ENCODE measurements at regions not wholly inside any gene's neighbourhood (a gene's known extent, or its start where the extent isn't known, plus 50 kb on each side); places are given as distances from the start of the nearest gene placed in this dataset.

- H3K36me3 Mint-ChIP-seq (ENCODE audit: insufficient read depth) = no peaks in the 10 kb centered on the region
- H3K9me3 Mint-ChIP-seq = no peaks in the 10 kb centered on the region
- H3K27ac Mint-ChIP-seq = no peak overlapping the region
- peaks cover 26 to 57% of the 10 kb centered on the region in 2 donors for H3K27me3 Mint-ChIP-seq
- DNase-seq (no peak), ATAC-seq (replicated peaks) (no peak)
- H3K4me1 Mint-ChIP-seq (ENCODE audit: low read depth in 2 of 2) = peaks cover 0 to 3% of the 10 kb centered on the region in 2 donors
- H3K4me3 Mint-ChIP-seq = no peak overlapping the region
Measured at GRCh38 chr10:15444105-15445005, 73.3 kb upstream of the FAM171A1 start.

DNA sequence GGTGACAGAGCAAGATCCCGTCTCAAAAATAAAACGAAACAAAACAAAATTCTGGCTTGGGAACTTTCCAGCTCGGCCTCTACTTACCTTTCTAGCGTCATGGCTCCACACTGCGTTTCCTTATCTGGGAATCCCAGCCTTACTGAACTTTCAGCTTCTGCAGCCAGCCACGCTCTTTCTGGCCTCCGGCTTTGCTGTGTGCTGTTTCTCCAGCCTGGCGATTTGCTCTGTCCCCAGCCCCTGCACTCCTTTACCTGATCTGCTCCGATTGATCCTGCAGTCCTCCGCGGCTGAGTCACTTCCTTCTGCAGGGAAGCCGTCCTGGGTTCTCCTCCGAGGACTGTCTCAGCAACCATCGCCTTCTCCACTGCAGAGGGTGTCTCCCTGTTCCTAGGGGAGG lies 71.0 kb upstream of the FAM171A1 start:
- H3K36me3 Mint-ChIP-seq (ENCODE audit: insufficient read depth) = no peaks in the 10 kb centered on the region
- H3K4me1 Mint-ChIP-seq (ENCODE audit: low read depth in 2 of 2) = peaks cover 0 to 3% of the 10 kb centered on the region in 2 donors
- H3K9me3 Mint-ChIP-seq = no peaks in the 10 kb centered on the region
- DNase-seq (no peak), ATAC-seq (replicated peaks) (no peak)
- H3K4me3 Mint-ChIP-seq = no peak overlapping the region
- H3K27ac Mint-ChIP-seq = no peak overlapping the region
- H3K27me3 Mint-ChIP-seq = peaks cover 19 to 53% of the 10 kb centered on the region in 2 donors

DNA sequence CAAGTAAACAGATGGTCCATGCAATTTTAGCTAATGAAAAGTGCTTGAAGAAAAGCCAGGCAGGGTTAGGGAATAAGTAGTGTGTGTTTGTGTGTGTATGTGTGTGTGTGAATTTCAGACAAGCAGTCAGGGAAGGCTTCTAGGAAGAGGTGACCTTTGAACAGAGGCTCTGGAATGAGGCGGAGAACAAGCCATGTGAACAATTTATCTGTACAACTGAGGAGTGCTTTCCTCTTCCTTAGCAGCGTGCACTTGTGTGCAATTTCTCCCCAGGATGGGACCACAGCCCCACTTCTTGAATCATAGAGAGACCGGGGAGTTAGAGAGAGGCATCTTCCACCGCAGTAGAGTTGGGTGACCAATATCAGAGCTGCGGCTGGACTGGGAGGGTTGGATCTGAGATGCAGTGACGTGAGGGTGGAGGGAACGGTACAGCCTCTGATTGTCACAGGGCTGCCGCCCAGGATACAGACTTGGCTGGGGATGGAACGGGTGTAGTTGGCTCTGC lies 69.2 kb upstream of the FAM171A1 start:
- Mint-ChIP-seq H3K9me3 (no peaks in the 10 kb centered on the region), H3K36me3 (ENCODE audit: insufficient read depth) (no peaks in the 10 kb centered on the region), H3K27ac (no peak overlapping the region), H3K4me1 (ENCODE audit: low read depth in 2 of 2) (peaks cover 0 to 3% of the 10 kb centered on the region in 2 donors), H3K4me3 (no peak overlapping the region), H3K27me3 (peaks cover 19 to 50% of the 10 kb centered on the region in 2 donors)
- ATAC-seq (replicated peaks) = no peak
- DNase-seq = no peak

DNA sequence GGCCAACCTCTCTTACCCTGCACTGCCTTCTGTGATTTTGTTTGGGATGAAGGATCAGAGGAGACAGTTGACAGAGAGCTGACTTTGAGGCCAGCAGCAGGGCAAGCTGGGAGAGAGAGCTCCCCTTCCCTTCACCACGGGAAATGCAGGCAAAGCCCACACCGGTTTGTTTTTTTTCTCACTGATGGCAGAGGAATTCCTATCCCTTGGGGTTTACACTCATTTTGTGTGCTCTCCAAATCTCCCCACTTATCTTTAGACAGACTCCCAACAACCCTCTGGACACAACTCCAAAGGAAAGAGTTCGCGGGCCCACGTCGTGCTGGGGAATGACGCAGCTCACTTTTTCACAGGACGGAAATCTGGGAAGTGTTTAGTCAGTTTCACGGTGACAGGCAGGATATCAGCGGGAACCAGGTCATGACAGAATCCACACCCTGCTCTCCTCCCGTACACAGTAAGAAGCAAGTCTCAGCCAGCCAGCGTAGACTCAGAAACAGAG lies 68.3 kb upstream of the FAM171A1 start:
- Mint-ChIP-seq H3K4me3 (no peak overlapping the region), H3K27me3 (peaks cover 20 to 50% of the 10 kb centered on the region in 2 donors), H3K9me3 (no peaks in the 10 kb centered on the region), H3K36me3 (ENCODE audit: insufficient read depth) (no peaks in the 10 kb centered on the region), H3K27ac (no peak overlapping the region), H3K4me1 (ENCODE audit: low read depth in 2 of 2) (peaks cover 0 to 7% of the 10 kb centered on the region in 2 donors)
- DNase-seq (no peak), ATAC-seq (replicated peaks) (no peak)

- no peak for DNase-seq
- Mint-ChIP-seq H3K27ac (no peak overlapping the region), H3K27me3 (peaks cover 35 to 42% of the 10 kb centered on the region in 2 donors), H3K36me3 (ENCODE audit: insufficient read depth) (peaks cover 3% of the 10 kb centered on the region), H3K9me3 (no peaks in the 10 kb centered on the region), H3K4me3 (no peak overlapping the region), H3K4me1 (ENCODE audit: low read depth in 2 of 2) (peaks cover 6 to 13% of the 10 kb centered on the region in 2 donors)
- no peak for ATAC-seq (replicated peaks)
Measured at GRCh38 chr10:15436696-15437095, 65.6 kb upstream of the FAM171A1 start.

- H3K4me1 Mint-ChIP-seq (ENCODE audit: low read depth in 2 of 2) = peaks cover 6 to 10% of the 10 kb centered on the region in 2 donors
- no peaks in the 10 kb centered on the region for H3K9me3 Mint-ChIP-seq
- H3K4me3 Mint-ChIP-seq = peak overlapping the region; percentile 78 to 79
- H3K36me3 Mint-ChIP-seq (ENCODE audit: insufficient read depth) = peaks cover 3% of the 10 kb centered on the region
- H3K27me3 Mint-ChIP-seq = peaks cover 26 to 29% of the 10 kb centered on the region in 2 donors
- DNase-seq = peak; percentile 28 to 30 (median 30)
- H3K27ac Mint-ChIP-seq = peak overlapping the region in 1 of 2 donors; percentile 41
- ATAC-seq (replicated peaks) = peak; percentile 59
Measured at GRCh38 chr10:15433850-15434537, 62.9 kb upstream of the FAM171A1 start.

DNA sequence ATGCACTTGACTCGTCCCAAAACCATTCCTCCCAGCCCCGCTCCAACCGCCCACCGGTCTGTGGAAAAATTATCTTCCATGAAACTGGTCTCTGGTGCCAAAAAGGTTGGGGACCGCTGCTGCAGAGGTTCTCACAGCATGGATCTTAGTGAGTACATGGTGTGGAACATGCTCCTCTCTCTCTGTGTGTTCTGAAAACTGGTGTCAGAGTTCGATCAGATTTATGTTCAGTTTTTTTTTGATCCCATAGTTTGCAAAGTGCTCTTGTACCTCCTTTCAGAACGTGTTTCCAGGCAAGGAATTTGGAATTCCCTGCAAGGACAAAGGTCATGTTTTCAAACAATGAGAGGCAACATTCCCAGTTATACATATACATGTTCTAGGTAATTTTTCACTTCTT lies 61.2 kb upstream of the FAM171A1 start:
- no peak for DNase-seq
- Mint-ChIP-seq H3K27ac (no peak overlapping the region), H3K9me3 (no peaks in the 10 kb centered on the region), H3K4me1 (ENCODE audit: low read depth in 2 of 2) (peaks cover 6 to 10% of the 10 kb centered on the region in 2 donors), H3K27me3 (peaks cover 22 to 32% of the 10 kb centered on the region in 2 donors), H3K4me3 (no peak overlapping the region), H3K36me3 (ENCODE audit: insufficient read depth) (peaks cover 3% of the 10 kb centered on the region)
- no peak for ATAC-seq (replicated peaks)

- Mint-ChIP-seq H3K36me3 (ENCODE audit: insufficient read depth) (peaks cover 3% of the 10 kb centered on the region), H3K27ac (no peak overlapping the region), H3K9me3 (no peaks in the 10 kb centered on the region), H3K4me3 (no peak overlapping the region), H3K4me1 (ENCODE audit: low read depth in 2 of 2) (peaks cover 6 to 10% of the 10 kb centered on the region in 2 donors), H3K27me3 (peaks cover 17 to 32% of the 10 kb centered on the region in 2 donors)
- DNase-seq (no peak), ATAC-seq (replicated peaks) (no peak)
Measured at GRCh38 chr10:15430969-15431771, 60.1 kb upstream of the FAM171A1 start.

DNA sequence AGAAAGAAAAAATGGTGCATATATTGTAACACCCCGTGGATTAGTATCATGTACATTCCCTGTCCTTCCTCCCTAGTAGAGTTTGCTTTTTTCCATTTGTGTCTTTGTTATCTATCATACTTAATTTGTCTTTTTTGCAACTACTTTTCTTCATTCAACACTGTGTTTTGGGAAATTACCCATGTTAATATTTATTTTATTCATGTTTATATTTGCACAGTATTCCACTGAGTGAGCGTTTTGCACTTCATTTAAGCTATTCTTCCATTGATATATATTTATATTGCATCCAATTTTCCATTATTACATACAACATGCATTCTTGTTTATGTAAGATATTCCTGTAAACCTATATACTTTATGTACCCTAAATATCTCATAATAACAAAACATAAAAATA lies 57.6 kb upstream of the FAM171A1 start:
- no peaks in the 10 kb centered on the region for H3K36me3 Mint-ChIP-seq (ENCODE audit: insufficient read depth)
- H3K4me1 Mint-ChIP-seq (ENCODE audit: low read depth in 2 of 2) = peaks cover 0 to under 1% of the 10 kb centered on the region in 2 donors
- H3K4me3 Mint-ChIP-seq = no peak overlapping the region
- H3K27me3 Mint-ChIP-seq = peaks cover 19 to 27% of the 10 kb centered on the region in 2 donors
- H3K27ac Mint-ChIP-seq = no peak overlapping the region
- ATAC-seq (replicated peaks) (no peak), DNase-seq (no peak)
- no peaks in the 10 kb centered on the region for H3K9me3 Mint-ChIP-seq

GRCh38 chr10:15427843-15428414 lies 56.8 kb upstream of the FAM171A1 start:
- no peak overlapping the region for H3K4me3 Mint-ChIP-seq
- H3K9me3 Mint-ChIP-seq = no peaks in the 10 kb centered on the region
- H3K27me3 Mint-ChIP-seq = peaks cover 19 to 31% of the 10 kb centered on the region in 2 donors
- H3K4me1 Mint-ChIP-seq (ENCODE audit: low read depth in 2 of 2) = no peaks in the 10 kb centered on the region
- no peak for DNase-seq
- no peak for ATAC-seq (replicated peaks)
- no peaks in the 10 kb centered on the region for H3K36me3 Mint-ChIP-seq (ENCODE audit: insufficient read depth)
- no peak overlapping the region for H3K27ac Mint-ChIP-seq

DNA sequence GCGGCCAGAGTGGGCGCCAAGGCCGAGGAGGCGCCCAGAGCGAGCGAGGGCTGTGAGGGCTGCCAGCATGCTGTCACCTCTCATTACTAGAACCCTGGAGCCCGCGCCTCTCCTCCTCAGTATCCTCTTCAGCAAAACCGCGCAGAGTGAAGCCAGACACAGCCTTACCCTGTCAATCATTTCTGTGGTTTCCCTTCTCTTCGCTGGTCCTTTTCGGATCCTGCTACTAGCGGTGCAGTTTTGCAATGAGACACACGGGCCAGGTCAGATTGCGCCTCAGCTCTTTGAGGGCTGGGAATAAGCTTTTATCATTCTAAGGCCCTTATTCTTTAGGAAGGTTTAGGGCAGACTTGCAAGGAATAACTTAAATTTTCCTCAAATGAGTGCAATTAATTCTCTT lies 55.5 kb upstream of the FAM171A1 start:
- H3K4me1 Mint-ChIP-seq (ENCODE audit: low read depth in 2 of 2) = no peaks in the 10 kb centered on the region
- ATAC-seq (replicated peaks) (no peak), DNase-seq (no peak)
- H3K4me3 Mint-ChIP-seq = no peak overlapping the region
- no peak overlapping the region for H3K27ac Mint-ChIP-seq
- peaks cover 9 to 22% of the 10 kb centered on the region in 2 donors for H3K27me3 Mint-ChIP-seq
- no peaks in the 10 kb centered on the region for H3K36me3 Mint-ChIP-seq (ENCODE audit: insufficient read depth)
- no peaks in the 10 kb centered on the region for H3K9me3 Mint-ChIP-seq

- Mint-ChIP-seq H3K9me3 (no peaks in the 10 kb centered on the region), H3K4me3 (no peak overlapping the region), H3K36me3 (ENCODE audit: insufficient read depth) (no peaks in the 10 kb centered on the region), H3K27ac (no peak overlapping the region), H3K27me3 (peaks cover 7 to 19% of the 10 kb centered on the region in 2 donors), H3K4me1 (ENCODE audit: low read depth in 2 of 2) (no peaks in the 10 kb centered on the region)
- ATAC-seq (replicated peaks) (no peak), DNase-seq (no peak)
Measured at GRCh38 chr10:15426115-15426514, 55.0 kb upstream of the FAM171A1 start.
